NOMO-1 treated with dmso at 0.1 percent for 144 hours (cell line): ENCODE measurements at regions not wholly inside any gene's neighbourhood (a gene's known extent, or its start where the extent isn't known, plus 50 kb on each side); places are given as distances from the start of the nearest gene placed in this dataset.
"Not testable (repeated sequence)": the region's sequence is repeated elsewhere in the genome, so short reads cannot be mapped to it uniquely, and the experiment has no call there.

Experiments
- DNase-seq: peaks from one replicate; lab custom pipeline; 2025; ENCODE audit not compliant: unreplicated experiment; lab: John Stamatoyannopoulos, UW

GRCh38 chr5:9761706-9762105 lies 131.6 kb upstream of the TAS2R1 start:
- DNase-seq: no peak

GRCh38 chr5:9752670-9753069 lies 122.5 kb upstream of the TAS2R1 start:
- not testable (repeated sequence) for DNase-seq

GRCh38 chr5:9743507-9743906 lies 113.4 kb upstream of the TAS2R1 start:
- no peak for DNase-seq

- no peak for DNase-seq
Measured at GRCh38 chr5:9742848-9743247, 112.7 kb upstream of the TAS2R1 start.

DNA sequence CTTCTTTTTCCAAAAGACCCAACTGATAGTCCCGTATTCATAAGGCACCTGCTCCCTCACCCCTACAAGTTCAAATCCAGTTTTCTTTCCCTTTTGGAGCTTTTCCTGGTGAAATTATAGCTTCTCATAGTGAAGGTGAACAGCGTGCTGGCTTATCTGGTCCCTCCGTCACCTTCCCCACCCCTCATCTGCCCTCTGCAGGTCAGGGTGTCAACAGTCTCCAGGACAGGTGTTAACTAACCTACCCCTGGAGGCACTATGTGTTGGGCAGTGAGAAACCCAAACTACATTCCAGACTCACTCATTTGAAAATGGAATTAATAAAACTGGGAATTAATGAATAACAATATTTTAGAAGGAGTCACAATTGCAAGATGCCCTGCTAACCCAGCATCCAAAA lies 109.0 kb upstream of the TAS2R1 start:
- DNase-seq: no peak

DNA sequence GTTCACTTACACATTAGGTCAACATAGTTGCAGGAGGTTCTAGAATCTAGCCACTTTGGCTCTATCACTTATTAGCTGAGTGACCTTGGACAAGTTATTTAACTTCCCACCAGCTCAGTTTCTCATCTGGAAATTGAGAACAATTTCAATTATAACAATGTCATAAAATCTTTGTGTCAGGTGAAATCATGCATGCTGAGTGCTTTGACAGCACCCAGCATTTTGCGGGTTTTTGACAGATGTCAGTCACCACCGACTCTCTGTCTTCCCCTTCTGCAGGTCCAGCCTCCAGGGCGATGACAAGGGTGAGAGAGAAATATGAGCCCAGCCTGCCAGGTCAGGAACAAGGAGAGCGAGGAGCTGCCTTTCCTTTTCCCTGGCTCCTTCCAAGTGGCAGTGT lies 107.1 kb upstream of the TAS2R1 start:
- no peak for DNase-seq

DNA sequence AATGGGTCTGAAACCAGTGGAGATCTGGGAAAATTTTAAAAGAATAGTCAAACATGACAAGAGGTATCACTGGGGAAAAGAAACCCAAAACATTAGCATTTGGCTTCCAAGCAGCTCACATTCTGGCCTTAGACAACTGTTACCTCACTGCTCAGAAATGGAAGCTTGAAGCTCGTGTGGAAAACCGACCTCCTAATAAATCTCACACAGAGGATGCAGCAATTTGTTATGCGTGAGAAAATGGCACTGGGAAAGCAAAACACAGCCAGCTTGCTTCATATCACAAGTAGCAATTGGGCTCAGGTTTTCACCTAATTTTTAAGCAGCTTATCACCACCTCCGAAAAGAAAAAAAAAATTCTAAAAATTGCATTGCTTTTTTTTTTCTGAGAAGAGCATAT lies 103.3 kb upstream of the TAS2R1 start:
- no peak for DNase-seq

DNA sequence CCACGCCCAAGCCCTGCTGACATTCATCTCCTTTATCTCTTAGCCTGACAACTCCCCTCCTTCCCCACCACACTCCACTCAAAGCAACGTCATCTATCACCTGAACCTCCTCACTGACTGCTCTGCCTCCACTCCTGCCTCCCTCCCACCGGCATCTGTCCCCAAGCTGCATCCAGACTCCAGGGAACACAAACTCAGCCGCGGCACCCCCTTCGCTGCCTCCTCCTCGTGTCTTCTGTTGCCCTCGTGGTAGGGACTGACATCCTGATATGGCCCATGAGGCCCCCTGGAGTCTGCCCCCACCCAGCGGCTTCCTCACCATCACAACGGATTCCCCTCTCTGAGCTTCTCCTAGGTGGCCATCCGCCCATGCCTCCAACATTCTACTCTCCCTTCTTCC lies 101.0 kb upstream of the TAS2R1 start:
- no peak for DNase-seq

DNA sequence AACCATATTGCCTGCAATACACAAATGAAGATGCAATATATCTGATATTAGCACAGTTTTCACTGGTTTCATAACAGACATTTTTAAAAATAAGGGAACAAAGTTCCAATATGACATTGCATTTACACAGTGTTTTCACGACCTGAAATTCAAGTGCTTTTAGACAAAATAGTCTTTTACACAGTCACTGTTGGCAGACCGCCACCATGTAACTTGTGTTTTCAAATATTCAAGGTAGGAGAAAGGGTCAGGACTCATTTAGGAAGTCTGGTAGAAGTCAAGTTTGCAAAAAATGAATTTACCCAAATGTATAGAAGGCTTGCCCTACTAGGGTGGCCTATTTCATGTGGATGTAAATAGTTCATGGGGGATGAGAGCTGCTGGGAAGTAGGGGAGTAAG lies 98.1 kb upstream of the TAS2R1 start:
- no peak for DNase-seq

DNA sequence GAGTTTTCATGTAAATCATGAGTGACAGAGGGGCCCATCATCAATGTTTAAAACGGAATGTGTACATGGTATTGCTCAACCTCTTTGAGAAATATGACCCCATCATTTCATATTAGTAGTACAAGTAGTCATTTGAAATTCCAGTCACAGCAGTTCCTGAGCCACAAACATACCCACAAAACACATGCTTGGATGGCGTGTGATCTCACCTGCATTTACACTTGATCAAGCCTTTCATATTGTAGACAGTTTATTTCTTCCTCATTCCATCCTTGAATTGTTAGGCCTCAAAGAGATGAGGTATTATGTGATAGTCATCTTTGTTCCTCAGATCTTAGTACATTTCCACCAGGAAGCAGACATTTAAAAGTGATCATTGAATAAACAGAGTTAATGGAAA lies 96.8 kb upstream of the TAS2R1 start:
- DNase-seq: no peak

GRCh38 chr5:9725265-9725664 lies 95.1 kb upstream of the TAS2R1 start:
- DNase-seq: not testable (repeated sequence)

GRCh38 chr5:9724707-9725106 lies 94.6 kb upstream of the TAS2R1 start:
- DNase-seq: no peak

DNA sequence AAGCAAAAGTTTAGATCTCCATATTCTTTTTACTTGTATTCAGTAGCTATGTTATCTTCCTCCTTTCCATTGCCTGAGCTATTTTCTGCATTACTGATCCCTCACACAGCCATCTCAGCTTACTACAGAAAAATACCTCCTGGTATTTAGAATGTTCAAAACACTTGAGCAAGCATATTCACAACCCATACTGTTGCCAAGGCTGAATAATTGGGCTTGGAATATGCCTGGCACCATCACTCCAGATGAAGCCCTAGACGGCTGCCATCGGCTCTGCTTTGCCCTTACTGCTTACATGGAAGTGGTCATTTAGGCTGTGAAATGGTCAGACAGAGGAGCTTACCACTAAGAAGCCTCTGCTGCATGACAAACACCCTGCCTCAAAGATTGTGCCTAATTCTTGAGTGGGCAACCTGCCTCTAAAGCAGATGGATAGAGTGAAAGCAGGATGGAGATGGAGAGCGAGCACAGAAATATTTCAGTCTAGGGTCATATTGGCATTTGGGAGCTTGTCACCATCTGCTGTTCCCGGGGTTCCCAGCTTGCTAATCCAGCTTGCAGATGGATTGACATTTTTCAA lies 92.5 kb upstream of the TAS2R1 start:
- no peak for DNase-seq

- no peak for DNase-seq
Measured at GRCh38 chr5:9721161-9721560, 91.0 kb upstream of the TAS2R1 start.

DNA sequence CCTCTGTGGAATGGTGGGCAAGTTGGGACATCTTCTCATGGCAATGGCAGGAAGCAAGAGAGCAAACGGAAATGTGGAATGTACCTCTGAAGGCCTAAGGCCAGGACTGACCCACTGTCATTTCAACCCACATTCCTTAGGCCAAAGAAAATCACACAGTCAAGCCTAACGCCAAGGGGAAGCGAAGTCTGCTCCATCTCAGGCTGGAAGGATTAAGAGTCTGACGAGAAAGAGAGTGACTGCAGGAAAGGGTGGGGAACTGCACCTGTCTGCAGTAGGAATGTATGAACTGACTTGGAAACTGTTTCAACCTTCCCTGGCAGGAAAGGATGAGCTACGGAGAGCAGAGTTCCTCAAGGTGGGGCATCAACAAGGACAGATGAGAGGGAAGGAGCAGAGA lies 90.2 kb upstream of the TAS2R1 start:
- DNase-seq: no peak

DNA sequence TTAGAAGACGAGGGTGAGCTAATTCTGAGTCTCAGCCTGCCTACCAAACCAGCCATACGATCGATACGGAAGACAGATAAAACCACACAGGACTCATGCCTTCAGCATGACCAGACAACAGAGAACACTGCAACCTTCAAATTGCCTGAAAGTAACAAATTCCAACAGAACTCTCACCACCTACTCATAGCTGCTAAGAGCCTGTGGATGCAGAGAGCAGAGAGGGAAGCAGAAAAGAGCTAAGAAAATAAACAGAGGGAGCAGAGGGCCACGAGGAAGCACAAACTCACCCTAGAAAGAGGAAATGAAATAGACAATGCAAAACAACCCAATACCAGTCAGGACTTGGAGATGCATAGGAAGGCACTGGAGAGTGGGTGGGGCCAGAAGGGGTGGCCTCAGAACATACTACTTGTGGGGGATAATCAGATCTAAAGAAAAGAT lies 86.7 kb upstream of the TAS2R1 start:
- DNase-seq: no peak

- DNase-seq: no peak
Measured at GRCh38 chr5:9715891-9716335, 85.8 kb upstream of the TAS2R1 start.

DNA sequence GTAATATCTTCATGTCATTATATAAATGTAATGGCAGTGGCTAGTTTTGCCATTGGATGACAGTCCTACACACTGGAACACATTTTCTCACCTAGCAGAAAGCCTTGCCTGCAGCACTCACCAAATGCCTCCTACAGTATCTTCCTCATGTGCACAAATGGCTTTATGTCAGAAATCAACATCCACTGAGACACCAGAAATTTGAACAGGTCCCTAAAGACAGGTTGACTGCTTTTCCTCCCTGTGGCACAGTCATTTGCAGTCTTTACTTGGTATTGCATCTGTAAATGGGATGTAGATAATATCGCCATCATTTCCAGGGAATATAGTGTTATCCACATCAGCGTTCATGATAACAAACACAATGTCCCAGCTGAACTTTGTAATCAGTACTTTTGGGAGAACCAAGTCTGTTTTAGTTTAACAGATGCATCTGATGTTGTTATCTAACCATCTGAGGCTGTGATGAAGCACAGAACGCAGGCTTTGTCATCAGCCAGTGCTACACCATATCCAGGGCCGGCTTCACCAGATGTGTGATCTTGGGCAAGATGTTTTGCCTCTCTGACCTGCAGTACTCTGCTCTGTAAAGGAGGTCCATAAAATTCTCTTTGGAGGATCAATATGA lies 83.9 kb upstream of the TAS2R1 start:
- no peak for DNase-seq

GRCh38 chr5:9713356-9713755 lies 83.2 kb upstream of the TAS2R1 start:
- DNase-seq: no peak

DNA sequence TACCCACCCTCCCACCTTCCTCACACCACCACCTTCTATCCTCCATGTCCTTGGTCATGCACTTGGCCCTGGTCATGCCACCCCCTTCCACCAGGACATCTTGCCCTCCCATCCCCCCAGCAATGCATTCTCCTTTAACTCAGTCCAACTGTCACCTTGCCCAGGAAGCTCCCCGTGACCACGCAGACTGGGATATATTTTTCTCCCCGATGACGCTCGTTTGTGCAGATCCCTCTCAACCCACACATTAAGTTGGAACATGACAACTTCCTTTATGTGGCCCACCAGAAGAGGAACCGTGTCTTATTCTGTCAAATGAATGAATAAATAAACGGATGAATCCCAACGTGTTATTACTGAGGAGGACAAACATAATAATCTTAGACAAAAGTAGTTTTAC lies 82.8 kb upstream of the TAS2R1 start:
- no peak for DNase-seq

DNA sequence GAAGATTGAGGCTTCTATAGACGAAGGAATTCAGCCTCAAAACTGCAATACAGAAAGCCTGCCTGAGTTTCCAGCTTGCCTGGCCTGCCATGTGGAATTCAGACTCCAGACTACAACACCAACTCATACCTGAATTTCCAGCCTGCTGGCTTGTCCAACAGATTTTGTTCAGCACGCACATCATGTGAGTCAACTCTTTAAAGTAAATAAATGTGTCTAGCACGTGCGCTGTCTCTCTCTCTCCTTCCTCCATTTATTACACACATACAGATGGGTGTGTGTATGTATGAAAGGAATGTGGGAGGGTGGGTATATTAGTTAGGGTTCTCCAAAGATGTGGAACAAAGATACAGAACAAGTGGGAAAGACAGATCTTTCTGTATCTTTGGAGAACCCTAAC lies 82.4 kb upstream of the TAS2R1 start:
- no peak for DNase-seq

DNA sequence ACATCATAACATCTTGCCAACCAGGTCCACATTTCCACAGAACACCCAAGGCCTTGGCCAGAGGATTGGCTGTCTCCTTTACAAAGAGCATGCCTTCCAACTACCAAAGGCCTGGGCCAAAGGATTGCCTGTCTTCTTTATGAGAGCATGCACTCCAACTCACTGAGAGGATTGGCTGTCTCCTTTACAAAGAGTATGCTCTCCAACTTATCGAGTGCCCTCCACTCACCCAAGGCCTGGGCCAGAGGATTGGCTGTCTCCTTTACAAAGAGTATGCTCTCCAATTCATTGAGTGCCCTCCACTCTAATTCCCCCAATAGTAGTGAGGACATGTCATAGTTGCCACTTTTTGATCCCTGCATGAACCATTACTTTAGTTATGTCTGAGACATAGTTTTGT lies 79.9 kb upstream of the TAS2R1 start:
- DNase-seq: no peak
